GM23338 (cell line): ENCODE measurements at regions not wholly inside any gene's neighbourhood (a gene's known extent, or its start where the extent isn't known, plus 50 kb on each side); places are given as distances from the start of the nearest gene placed in this dataset.

Experiments
- ATAC-seq: fragments of 200-7000 bp; cut with Tn5 transposase; 3 replicates; pipeline ENCODE4 v1.9.1; 2020
- DNase-seq: peaks from one replicate; pipeline ENCODE4 v3.0.0-alpha.2; 2015; ENCODE audit warnings: low spot score
- H2AFZ ChIP-seq: fragments of 200-600 bp; sonication (generic); 2 replicates; pipeline ENCODE4 v1.8.0; 2016; ENCODE audit warnings: antibody characterized with exemption, mild to moderate bottlenecking, moderate library complexity
- H3F3A ChIP-seq: fragments of 200-600 bp; sonication (generic); replicated peaks from 2 replicates; pipeline ENCODE4 v1.8.0; 2017; ENCODE audit warnings: antibody characterized with exemption, mixed run types, low read depth
- H3K27ac ChIP-seq: fragments of 200-600 bp; sonication (generic); 2 replicates; pipeline ENCODE4 v1.6.1; 2016; ENCODE audit warnings: low read depth
- H3K27me3 ChIP-seq: fragments of 200-600 bp; sonication (generic); 2 replicates; pipeline ENCODE4 v1.8.0; 2016; ENCODE audit warnings: mild to moderate bottlenecking, mixed run types, moderate library complexity; ENCODE audit not compliant: insufficient read depth
- H3K36me3 ChIP-seq: fragments of 200-600 bp; sonication (generic); 2 replicates; pipeline ENCODE4 v1.8.0; 2016; ENCODE audit warnings: mild to moderate bottlenecking; ENCODE audit not compliant: insufficient read depth
- H3K4me1 ChIP-seq: fragments of 200-600 bp; sonication (generic); 2 replicates; pipeline ENCODE4 v1.8.0; 2016; ENCODE audit warnings: mild to moderate bottlenecking, moderate library complexity; ENCODE audit not compliant: insufficient read depth
- H3K4me2 ChIP-seq: fragments of 200-600 bp; sonication (generic); 2 replicates; pipeline ENCODE4 v1.7.1; 2017; ENCODE audit warnings: mixed run types
- H3K4me3 ChIP-seq: fragments of 200-600 bp; sonication (generic); 2 replicates; pipeline ENCODE4 v1.6.1; 2016; ENCODE audit warnings: mixed run types
- H3K79me2 ChIP-seq: fragments of 200-600 bp; sonication (generic); replicated peaks from 2 replicates; pipeline ENCODE4 v1.8.0; 2017; ENCODE audit warnings: mild to moderate bottlenecking; ENCODE audit not compliant: insufficient read depth
- H3K9me2 ChIP-seq: fragments of 200-600 bp; sonication (generic); 2 replicates; pipeline ENCODE4 v1.8.0; 2017; ENCODE audit not compliant: insufficient read depth
- H4K20me1 ChIP-seq: fragments of 200-600 bp; sonication (generic); replicated peaks from 2 replicates; pipeline ENCODE4 v1.8.0; 2017; ENCODE audit warnings: mild to moderate bottlenecking; ENCODE audit not compliant: insufficient read depth
- H3K27ac Mint-ChIP-seq: 2 replicates; pipeline ENCODE4 v1.8.0; 2020; ENCODE audit warnings: inconsistent platforms, mild to moderate bottlenecking, moderate library complexity, mixed read lengths
- H3K27me3 Mint-ChIP-seq: 3 replicates; pipeline ENCODE4 v1.8.0; 2022; ENCODE audit warnings: low read depth, mild to moderate bottlenecking, moderate library complexity, mixed read lengths, inconsistent platforms; ENCODE audit not compliant: insufficient read depth, poor library complexity
- H3K36me3 Mint-ChIP-seq: 3 replicates; pipeline ENCODE4 v1.8.0; 2021; ENCODE audit warnings: low read depth, mild to moderate bottlenecking, inconsistent platforms, moderate library complexity, mixed read lengths
- H3K4me1 Mint-ChIP-seq: 3 replicates; pipeline ENCODE4 v1.8.0; 2020; ENCODE audit warnings: mild to moderate bottlenecking, inconsistent platforms, mixed read lengths
- H3K4me3 Mint-ChIP-seq: 3 replicates; pipeline ENCODE4 v1.8.0; 2021; ENCODE audit warnings: moderate library complexity, mild to moderate bottlenecking, inconsistent platforms, mixed read lengths
- H3K9me3 Mint-ChIP-seq: 3 replicates; pipeline ENCODE4 v1.8.0; 2020; ENCODE audit warnings: moderate library complexity, mild to moderate bottlenecking, inconsistent platforms, mixed read lengths
- CREB1 ChIP-seq: fragments of 250-450 bp; sonication (Bioruptor Pico); IDR thresholded peaks from 2 replicates; pipeline ENCODE4 v1.5.0; 2020; ENCODE audit warnings: low read depth, mild to moderate bottlenecking, moderate library complexity
- ETS1 ChIP-seq: IDR thresholded peaks from 2 replicates; pipeline ENCODE4 v1.6.1; 2016; ENCODE audit warnings: antibody characterized with exemption
- EZH2 ChIP-seq: fragments of 200-600 bp; sonication (generic); IDR thresholded peaks from one replicate; pipeline ENCODE4 v1.8.0; 2017; ENCODE audit warnings: antibody characterized with exemption, mild to moderate bottlenecking, low read depth; ENCODE audit not compliant: unreplicated experiment
- EZH2phosphoT487 ChIP-seq: fragments of 200-600 bp; sonication (generic); IDR thresholded peaks from one replicate; pipeline ENCODE4 v1.8.1; 2018; ENCODE audit warnings: antibody characterized with exemption; ENCODE audit not compliant: unreplicated experiment
- JUNB ChIP-seq: IDR thresholded peaks from one replicate; pipeline ENCODE4 v1.6.1; 2016; ENCODE audit warnings: antibody characterized with exemption; ENCODE audit not compliant: unreplicated experiment
- NANOG ChIP-seq: IDR thresholded peaks from 2 replicates; pipeline ENCODE4 v1.6.1; 2016; ENCODE audit warnings: antibody characterized with exemption, borderline replicate concordance
- POLR2AphosphoS5 ChIP-seq: IDR thresholded peaks from 2 replicates; pipeline ENCODE4 v1.6.1; 2016; ENCODE audit warnings: antibody characterized with exemption, low read depth
- STAT1 ChIP-seq: IDR thresholded peaks from one replicate; pipeline ENCODE4 v1.6.1; 2016; ENCODE audit warnings: antibody characterized with exemption; ENCODE audit not compliant: unreplicated experiment
- ZNF114 ChIP-seq: fragments of 250-450 bp; sonication (Bioruptor Pico); IDR thresholded peaks from 2 replicates; pipeline ENCODE4 v1.5.0; 2020; ENCODE audit warnings: mild to moderate bottlenecking, moderate library complexity
- ZNF331 ChIP-seq: fragments of 250-450 bp; sonication (Bioruptor Pico); IDR thresholded peaks from 2 replicates; pipeline ENCODE4 v1.5.0; 2020; ENCODE audit warnings: low read depth, mild to moderate bottlenecking, moderate library complexity
- ZNF462 ChIP-seq: fragments of 250-450 bp; sonication (Bioruptor Pico); IDR thresholded peaks from 2 replicates; pipeline ENCODE4 v1.5.0; 2020; ENCODE audit warnings: mild to moderate bottlenecking, moderate library complexity
- TF ChIP-seq, protein P1 (sequence below): IDR thresholded peaks from one replicate; pipeline ENCODE4 v1.6.1; 2018; ENCODE audit warnings: antibody characterized with exemption; ENCODE audit not compliant: unreplicated experiment
- TF ChIP-seq, protein P2 (sequence below), 2 experiments: fragments of 200-600 bp in 1 of 2; sonication (generic) in 1 of 2; conservative IDR thresholded peaks; 2 replicates each; pipeline versions ENCODE4 v1.5.1 to v1.6.1; 2016 to 2017; ENCODE audit warnings: antibody characterized with exemption in 2 of 2, low read depth in 2 of 2, mild to moderate bottlenecking in 2 of 2, moderate library complexity in 1 of 2

DNA sequence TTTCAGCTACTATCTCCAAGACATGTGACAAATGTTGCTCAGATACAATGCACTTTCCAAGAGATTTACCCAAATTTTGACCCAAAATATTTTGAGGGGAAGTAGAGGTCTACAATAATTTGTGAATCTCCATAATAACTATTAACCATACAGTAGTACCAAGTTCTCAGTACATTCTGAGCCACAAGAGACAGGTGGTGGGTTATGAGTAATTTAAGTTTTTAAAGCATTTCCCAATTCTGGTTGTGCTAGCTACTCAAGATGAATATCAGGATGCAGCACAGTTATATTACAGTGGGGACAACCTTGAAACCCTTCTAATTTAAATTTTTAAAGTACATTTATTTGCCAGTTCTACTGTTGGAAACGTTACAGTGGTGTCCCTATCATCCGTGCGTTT is 92.2 kb upstream of the MITF start:
- H4K20me1 ChIP-seq: no peaks in the 10 kb centered on the region
- H3K9me2 ChIP-seq: no peaks in the 10 kb centered on the region
- H3K27me3 ChIP-seq: no peaks in the 10 kb centered on the region
- H3F3A ChIP-seq: no peaks in the 10 kb centered on the region
- Mint-ChIP-seq H3K27me3 (peaks cover 1% of the 10 kb centered on the region), H3K27ac (no peak overlapping the region), H3K4me1 (peaks cover 5% of the 10 kb centered on the region; the same call in 1 of the 3 replicates), H3K9me3 (no peaks in the 10 kb centered on the region), H3K4me3 (no peak overlapping the region), H3K36me3 (no peaks in the 10 kb centered on the region)
- H3K79me2 ChIP-seq: no peaks in the 10 kb centered on the region
- H3K4me2 ChIP-seq: no peak overlapping the region
- DNase-seq (no peak), ATAC-seq (no peak)
- H3K36me3 ChIP-seq: no peaks in the 10 kb centered on the region
- H3K27ac ChIP-seq: no peak overlapping the region
- no peak for TF ChIP-seq ETS1
- TF ChIP-seq, protein P1, sequence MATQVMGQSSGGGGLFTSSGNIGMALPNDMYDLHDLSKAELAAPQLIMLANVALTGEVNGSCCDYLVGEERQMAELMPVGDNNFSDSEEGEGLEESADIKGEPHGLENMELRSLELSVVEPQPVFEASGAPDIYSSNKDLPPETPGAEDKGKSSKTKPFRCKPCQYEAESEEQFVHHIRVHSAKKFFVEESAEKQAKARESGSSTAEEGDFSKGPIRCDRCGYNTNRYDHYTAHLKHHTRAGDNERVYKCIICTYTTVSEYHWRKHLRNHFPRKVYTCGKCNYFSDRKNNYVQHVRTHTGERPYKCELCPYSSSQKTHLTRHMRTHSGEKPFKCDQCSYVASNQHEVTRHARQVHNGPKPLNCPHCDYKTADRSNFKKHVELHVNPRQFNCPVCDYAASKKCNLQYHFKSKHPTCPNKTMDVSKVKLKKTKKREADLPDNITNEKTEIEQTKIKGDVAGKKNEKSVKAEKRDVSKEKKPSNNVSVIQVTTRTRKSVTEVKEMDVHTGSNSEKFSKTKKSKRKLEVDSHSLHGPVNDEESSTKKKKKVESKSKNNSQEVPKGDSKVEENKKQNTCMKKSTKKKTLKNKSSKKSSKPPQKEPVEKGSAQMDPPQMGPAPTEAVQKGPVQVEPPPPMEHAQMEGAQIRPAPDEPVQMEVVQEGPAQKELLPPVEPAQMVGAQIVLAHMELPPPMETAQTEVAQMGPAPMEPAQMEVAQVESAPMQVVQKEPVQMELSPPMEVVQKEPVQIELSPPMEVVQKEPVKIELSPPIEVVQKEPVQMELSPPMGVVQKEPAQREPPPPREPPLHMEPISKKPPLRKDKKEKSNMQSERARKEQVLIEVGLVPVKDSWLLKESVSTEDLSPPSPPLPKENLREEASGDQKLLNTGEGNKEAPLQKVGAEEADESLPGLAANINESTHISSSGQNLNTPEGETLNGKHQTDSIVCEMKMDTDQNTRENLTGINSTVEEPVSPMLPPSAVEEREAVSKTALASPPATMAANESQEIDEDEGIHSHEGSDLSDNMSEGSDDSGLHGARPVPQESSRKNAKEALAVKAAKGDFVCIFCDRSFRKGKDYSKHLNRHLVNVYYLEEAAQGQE: no peak
- no peak for TF ChIP-seq ZNF331 (CRISPR knock-in tag)
- TF ChIP-seq NANOG: no peak
- TF ChIP-seq EZH2: no peak
- no peak for TF ChIP-seq EZH2phosphoT487
- no peak for TF ChIP-seq ZNF462 (CRISPR knock-in tag)
- no peak for TF ChIP-seq STAT1
- TF ChIP-seq, protein P2, sequence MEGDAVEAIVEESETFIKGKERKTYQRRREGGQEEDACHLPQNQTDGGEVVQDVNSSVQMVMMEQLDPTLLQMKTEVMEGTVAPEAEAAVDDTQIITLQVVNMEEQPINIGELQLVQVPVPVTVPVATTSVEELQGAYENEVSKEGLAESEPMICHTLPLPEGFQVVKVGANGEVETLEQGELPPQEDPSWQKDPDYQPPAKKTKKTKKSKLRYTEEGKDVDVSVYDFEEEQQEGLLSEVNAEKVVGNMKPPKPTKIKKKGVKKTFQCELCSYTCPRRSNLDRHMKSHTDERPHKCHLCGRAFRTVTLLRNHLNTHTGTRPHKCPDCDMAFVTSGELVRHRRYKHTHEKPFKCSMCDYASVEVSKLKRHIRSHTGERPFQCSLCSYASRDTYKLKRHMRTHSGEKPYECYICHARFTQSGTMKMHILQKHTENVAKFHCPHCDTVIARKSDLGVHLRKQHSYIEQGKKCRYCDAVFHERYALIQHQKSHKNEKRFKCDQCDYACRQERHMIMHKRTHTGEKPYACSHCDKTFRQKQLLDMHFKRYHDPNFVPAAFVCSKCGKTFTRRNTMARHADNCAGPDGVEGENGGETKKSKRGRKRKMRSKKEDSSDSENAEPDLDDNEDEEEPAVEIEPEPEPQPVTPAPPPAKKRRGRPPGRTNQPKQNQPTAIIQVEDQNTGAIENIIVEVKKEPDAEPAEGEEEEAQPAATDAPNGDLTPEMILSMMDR (conservative IDR thresholded peaks at IDR 0.05; ENCODE audit: low read depth in 2 of 2): no peak
- no peak for TF ChIP-seq JUNB
- TF ChIP-seq CREB1 (CRISPR knock-in tag): no peak
- TF ChIP-seq POLR2AphosphoS5: no peak
- no peak for TF ChIP-seq ZNF114 (CRISPR knock-in tag)
- no peak overlapping the region for H2AFZ ChIP-seq
- H3K4me1 ChIP-seq: peaks cover 5% of the 10 kb centered on the region; the same call in 1 of the 2 replicates
- no peak overlapping the region for H3K4me3 ChIP-seq
